Dermis microvascular lymphatic vessel endothelial cell (primary cell): ENCODE measurements at regions not wholly inside any gene's neighbourhood (a gene's known extent, or its start where the extent isn't known, plus 50 kb on each side); places are given as distances from the start of the nearest gene placed in this dataset.
"Not testable (repeated sequence)": the region's sequence is repeated elsewhere in the genome, so short reads cannot be mapped to it uniquely, and the experiment has no call there.

ENCODE experiments used
- DNase-seq, 2 donors: peaks; one replicate each; pipeline versions ENCODE4 v3.0.0 to v3.0.0-alpha.2; 2010; ENCODE audit warnings: low read depth in 2 of 2

DNA sequence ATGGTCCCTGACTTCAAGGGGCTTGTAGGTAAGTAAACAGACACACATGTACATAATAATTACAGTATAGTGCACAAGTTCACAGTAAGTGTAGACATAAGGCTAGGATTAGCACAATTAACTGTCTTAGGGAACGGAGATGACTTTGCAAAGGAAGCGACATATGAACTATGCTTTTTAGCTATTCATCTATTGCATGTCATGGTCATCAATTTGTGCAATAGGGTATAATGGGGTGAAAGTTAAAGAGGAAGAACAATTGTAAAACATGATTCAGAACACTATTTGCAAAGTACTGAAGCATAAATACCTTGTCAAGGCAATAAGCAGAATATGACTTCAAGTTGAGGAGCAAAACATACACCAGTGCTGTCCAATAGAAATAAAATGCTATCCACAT, 112.3 kb upstream of the SLC8A1 start:
- DNase-seq: no peak

DNA sequence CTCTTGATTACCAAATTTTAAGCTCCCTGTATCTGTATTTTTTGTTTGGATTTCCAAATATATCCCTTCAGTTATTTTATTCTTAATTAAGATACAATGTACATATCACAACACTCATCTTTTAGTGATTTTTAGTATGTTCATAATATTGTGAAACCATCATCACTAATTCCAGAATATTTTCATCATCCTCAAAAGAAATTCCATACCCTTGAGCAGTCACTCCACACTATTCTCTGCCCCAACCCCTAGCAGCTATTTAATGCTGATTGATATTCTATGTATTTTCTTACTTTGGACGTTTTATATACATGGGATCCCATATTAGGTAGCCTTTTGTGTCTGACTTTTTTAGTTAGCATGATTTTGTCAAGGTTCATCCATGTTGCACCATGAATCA, 127.4 kb upstream of the SLC8A1 start:
- DNase-seq: no peak

DNA sequence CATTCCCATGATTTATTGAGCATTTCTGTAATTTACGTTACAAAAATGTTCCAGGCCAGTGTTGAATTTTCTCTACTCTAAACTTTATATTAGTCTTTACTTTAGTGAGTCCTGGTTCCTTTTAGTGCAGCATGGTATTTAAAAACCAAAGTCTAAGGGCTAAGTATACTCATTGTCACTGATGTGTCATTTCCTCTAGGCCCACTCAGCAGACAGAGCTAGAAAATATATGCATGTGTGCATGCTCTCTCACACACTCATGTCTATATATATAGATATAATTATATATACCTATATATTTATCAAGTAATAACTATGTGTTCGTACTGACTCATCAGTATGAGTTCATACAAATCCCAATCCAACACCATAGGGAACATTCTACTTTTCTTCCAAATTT, 132.5 kb upstream of the SLC8A1 start:
- DNase-seq: no peak

DNA sequence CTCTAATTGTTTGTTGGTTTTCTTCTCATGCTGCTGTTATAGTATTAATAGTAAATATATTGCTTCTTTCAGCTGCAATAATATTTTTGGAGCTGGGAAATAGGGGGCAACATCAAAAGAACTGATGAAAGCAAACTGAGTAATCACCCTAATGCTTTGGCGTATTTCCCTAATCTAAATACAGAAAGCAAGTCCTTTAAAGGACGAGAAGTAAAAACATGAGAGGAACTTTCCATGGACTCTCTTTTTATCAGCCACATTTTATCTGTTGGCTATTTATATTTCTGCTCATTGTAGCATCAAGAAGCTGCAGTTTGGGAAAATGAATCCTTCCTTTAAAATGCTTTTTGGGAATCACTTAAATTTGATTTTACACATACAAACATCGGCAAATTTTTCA, 139.9 kb upstream of the SLC8A1 start:
- DNase-seq: no peak

DNA sequence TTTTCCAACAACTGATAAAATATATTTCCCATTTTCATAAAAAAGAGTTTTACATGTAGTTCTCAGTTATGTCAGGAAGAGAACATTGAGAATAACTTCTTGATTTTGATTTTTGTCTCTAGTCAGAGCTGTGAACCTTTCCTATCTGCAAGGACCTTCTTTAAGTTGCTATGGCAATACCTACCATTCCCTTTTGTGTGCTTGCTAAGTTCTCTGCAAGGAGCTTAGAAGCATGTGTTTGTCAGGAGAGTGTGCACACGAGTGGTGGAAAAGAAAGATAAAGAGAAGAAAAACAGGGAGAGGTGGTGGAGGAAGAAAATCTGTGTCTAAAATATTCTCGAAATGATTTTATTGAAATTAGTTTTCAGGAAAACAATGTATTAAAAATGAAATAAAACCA, 140.3 kb upstream of the SLC8A1 start:
- no peak for DNase-seq

DNA sequence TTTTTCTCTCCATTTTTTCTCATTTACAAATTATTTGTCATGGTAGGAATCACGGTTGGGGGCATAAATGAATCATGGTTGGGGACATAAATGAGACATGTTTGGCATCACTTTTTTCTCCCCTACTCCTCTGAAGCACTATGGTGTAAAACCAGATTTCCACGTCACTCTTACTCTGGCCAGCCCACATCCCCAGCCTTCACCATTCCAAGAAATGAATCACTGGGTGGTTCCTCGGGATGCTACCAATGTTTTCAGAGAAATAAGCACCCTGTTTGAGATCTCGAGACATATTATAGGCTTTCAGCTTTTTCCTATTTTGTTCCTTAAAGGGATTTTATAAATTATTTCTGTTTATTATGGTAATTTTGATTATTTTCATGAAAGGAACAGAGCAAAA, 155.0 kb upstream of the SLC8A1 start:
- no peak for DNase-seq

DNA sequence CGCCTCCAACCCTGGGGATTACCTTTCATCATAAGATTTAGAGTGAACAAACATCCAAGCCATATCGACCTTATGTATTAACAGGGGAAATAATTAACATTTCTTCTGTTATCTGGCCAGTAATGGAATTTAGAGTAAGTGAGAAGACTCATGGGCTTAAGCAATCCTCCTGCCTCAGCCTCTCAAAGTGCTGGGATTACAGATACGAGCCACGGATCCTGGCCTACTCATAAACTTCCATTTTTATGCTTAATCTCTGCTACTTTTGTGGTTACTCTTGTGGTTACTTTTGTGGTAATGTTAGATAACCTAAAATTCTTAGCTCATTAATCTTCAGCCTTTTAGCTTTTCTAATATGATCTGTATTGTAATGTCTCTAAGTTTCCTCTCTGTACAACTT, 159.3 kb upstream of the SLC8A1 start:
- no peak for DNase-seq

DNA sequence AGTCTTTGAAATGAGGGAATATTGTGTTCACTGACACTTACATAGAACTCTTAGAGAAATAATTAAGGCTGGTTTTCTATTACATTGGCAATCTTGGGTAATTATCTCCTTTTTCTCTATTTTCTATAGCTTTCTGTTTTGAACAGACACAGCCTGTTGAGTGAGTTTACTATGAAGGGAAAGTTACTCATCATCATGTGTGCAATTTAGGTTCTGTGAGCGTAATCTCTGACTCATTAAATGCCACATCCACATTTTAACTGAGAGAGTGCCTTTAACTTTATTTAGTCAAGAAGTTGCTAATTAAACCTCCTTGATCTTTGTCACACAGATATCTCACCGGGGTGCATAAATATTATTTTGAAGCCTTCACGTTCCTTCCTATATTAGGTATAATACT, 174.0 kb upstream of the SLC8A1 start:
- no peak for DNase-seq

DNA sequence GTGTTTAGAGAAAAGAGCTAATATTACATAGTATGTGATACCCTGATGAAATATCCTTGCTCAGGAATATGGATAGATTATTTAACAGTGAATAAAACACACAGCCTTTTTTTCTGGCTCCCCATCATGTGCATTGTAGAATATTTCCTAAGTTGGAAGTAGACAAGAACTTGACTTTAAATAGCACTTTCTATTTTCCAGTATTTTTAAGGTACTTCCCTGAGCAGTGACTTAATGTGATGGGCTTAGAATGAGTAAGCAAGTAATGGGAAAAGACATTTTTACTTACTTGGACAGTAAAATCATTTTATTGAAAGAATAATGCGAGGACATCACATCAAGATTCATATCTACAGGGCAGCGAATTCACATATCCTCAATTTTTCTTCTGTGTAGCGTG, 176.7 kb upstream of the SLC8A1 start:
- no peak for DNase-seq

DNA sequence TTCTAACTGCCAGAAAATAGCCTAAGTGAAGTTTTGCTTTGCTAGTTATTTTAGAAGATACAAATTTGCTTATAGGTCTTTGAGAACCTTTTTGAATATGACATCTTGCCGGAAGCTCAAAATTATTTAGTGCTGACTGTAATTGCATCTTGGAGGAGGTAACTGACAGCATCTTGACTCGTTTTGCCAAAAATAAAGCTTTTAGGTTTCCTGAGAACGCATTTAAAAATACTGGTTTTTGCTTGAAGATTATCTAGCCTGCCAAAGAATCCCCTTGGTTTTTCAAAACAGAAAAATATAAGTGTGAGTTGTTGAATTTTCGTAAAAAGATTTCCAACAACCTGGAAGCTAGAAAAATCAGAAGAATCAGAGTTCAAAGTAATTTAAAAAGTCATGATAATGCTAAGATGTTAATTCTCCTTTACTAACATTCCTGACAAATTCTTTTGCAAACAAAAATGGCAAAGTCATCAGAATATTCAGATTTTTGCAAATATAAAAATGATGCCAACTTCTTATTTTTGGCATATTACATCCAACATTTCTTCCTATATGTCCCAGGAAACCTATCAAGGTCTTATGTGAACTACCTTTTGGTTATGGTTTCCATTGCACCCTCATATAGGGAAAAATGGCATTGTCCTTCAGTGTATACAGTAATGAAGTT, 178.0 kb upstream of the SLC8A1 start:
- DNase-seq: no peak

DNA sequence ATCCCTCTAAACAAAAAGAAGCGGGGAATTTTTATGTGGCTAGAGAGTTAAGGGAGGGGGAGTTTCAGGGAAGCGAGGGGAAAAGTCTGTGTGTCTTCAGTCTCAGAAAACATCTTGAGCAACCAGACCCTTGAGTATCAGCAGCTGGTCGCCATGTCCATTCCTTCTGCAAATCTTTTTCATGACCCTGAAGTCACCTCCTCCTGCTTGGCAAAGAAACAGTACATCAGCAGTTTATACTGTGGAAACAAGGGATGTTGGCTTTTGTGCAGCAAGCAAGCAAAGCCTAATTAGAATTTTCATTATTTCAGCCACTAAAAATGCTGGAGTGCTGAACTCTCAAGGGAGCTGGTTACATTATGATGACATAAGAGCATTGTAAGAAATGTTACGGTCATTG, 187.4 kb upstream of the SLC8A1 start:
- no peak for DNase-seq

DNA sequence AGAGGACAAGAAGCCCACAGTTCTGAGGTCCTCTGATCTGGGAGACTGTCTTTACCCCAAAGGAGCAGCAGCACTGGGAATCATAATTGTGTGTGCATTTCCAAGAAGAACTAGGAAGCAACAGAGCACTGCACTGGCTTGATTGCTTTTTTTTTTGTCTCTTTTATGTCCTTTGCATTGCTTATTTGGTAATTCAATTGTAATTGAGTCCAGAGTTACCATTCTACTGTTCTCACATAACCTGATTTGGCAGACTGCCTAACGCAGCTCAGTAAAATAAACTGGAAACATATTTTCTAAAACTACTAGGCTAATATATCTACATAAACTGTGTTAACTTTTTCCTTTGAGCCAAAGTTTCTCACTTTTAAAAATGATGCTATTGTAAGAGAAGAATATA, 190.3 kb upstream of the SLC8A1 start:
- DNase-seq: no peak

DNA sequence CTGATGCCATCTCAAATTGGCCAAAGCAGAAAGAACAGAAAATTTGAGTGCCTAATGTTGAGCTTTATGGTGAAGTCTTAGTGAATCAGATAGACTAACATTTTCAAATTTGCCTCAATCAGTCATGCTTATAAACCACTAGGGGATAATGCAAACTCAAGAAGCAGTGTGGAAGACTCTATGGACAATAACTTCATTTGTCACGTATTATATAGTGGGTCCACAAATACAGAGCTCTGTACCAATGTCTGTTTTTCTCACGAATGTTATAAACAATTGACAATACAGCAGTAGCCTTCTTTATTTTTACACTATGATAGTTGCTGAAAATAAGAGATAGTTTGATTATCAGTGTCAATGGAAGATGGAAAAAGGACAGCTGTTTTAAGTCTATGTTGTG, 190.8 kb upstream of the SLC8A1 start:
- DNase-seq: no peak

DNA sequence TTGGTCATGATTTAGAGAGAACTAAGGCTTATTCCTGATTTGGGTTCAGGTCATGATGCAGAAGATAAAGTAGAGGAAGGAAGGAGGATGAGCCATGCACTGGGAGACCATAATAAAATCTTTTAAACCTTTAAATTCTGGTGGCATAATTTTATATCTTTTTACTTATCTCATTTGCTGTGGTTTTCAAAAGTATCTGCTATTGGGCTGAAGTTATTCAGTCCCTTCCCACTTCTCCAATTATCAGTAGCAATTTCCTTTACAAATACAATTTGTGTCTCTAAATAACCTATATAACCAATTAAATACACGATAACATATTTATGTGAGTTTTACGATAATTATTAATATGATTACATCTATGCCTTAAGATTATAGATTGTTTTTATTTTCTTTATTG, 194.8 kb upstream of the SLC8A1 start:
- no peak for DNase-seq

DNA sequence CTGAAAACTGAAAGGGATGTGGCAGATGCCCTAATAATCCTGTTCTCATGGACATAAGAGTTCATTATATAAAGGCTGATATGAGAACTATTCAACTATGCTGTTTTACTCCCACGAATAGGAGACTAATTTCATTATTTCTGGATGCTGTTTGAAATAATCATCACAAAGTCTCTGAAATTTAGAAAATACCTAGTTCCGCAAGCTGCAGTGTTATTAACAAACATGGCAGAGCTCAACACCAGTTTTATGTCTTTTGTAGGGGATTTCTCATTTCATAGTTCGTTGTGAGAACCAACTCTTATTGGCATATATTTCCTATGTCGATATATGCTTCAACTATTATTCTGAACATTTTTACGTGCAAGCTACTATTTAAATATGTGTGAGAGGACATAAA, 200.3 kb upstream of the SLC8A1 start:
- DNase-seq: no peak

DNA sequence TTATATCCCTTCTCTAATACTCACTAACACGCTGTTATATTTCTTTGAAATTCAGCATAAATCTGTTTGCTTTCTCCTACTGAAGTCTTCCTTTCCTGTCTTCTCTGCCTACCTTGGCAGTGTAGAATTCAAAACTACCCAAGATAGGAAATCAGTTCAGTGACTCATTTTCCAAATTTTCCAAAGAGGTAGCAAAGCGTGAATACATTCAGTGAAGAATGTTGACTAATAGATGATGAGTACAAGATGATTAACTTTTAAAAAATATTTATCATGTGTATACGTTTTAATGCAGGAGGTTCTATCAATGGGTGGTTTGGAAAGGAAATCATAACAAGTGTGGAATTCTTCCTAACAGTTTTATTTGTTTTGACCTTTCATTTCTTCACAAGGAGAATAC, 201.9 kb upstream of the SLC8A1 start:
- DNase-seq: no peak

DNA sequence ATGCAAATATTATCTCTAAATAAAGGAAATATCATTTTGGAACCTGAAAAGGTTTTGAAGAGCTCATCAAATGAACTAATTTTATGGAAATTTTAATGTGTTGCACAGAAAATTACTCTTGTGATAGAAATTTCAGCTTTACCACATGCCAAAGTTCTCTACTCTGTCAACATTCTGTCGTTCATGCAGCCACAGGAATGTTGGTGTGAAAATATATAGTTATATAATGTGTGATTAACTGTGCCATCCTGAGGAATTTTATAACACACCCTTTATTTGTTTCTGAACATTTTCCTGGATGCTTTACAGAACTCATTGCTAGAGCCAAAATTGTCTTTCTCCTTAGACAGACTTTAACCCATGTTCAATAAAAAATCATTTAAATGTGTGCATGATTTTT, 202.5 kb upstream of the SLC8A1 start:
- no peak for DNase-seq

DNA sequence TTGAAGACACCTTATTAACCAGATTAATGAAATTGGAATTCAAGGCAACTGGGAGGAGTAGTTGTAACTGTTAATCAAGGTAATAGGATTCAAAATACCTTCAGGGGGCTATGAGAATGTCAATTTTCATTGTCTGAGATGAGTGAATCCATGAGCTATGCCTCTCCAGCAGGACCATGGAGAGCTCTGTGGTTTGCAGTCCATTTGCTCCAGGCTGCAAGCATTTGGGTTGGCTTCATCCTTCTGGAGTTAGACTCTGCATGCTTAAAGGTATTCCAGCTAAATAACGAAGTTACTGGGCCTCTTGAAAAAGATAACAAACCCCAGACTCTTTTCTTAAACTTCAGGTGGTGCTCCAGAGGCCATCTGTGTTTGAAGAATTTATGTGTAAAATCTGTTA, 207.1 kb upstream of the SLC8A1 start:
- no peak for DNase-seq

DNA sequence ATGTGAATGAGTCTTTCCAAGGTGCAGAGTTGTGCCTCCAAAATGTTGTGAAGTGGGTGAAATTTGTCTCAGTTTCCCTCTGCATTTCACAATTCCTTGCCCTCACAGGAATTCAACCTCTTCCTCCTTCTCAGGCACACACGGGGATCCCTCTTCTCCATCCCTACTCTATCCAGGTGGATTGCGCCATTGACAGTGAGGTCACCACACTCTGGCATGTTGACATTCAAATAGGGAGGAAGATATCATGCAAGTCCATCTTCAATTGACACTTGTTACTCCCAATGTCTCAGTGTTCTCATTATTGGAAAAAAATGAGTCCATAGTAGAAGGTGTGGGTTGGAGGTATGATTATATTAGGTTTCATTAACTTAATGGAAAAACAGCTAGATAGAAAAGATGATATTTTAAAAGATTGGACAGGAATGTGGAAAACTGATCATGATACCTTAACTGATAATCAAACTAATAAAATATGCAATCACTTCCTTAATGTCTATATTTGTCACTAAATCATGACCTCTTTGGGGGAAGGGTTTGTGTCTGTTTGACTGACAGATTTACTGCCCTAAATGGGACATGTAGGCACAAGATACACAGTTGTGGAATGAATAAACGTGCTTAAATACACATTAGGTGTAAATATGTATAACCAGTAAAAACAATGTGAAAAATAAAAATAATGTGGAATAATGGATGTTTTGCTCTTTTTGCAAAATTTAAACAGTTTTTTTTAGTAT, 213.8 kb upstream of the SLC8A1 start:
- no peak for DNase-seq

DNA sequence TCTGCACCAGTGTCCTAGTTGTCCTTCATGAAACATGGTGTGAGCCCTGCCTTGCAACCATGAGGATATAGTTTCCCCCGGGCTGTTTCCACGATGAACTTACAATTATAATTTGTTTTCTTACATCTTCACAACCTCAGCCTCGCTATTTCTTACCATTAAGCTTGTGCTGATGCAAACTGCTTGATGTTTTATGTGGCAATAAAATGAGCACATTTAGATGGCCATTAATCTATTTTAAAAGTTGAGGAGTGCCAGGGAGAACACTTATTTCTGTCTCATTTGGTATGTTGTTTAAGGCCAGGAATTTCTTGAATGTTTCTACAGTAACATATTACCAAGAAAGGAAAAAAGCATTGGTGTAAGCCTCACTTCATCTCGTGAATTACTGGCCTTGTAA, 214.5 kb upstream of the SLC8A1 start:
- no peak for DNase-seq

DNA sequence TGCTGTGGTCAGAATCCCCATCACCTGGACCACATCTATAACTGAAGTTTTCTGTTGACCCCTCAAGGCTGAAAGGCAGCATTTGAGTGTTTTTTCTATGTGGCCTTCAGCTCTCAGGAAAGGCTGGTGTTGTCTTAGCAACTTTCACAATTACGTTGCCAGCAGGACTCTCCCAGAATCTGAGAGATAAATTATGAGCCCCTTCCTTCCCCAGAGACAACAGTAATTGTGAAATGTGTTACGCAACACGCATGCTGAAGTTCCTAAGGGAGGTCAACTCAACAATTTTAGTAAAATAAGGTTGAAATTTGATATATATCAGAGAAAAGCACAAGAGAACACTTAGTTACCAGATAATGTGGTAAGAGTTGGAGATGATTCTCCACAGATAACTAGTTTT, 216.5 kb upstream of the SLC8A1 start:
- no peak for DNase-seq

DNA sequence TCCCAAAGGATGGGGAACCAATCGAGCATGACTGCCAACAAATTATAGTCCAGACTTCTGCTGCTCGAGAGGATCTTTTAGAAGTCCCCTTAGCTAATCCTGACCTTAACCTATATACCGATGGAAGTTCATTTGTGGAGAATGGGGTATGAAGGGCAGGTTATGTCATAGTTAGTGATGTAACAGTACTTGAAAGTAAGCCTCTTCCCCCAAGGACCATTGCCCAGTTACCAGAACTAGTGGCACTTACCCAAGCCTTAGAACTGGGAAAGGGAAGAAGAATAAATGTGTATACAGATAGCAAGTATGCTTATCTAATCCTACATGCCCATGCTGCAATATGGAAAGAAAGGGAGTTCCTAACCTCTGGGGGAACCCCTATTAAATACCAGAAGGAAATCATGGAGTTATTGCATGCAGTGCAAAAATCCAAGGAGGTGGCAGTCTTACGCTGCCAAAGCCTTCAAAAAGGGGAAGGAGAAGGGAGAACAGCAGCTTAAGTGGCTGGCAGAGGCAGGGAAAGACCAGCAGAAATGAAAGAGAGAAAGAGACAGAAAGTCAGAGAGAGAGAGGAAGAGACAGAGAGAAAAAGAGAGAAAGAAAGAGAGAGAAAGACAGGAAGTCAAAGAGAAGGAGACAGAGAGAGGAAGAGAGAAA, 224.4 kb upstream of the SLC8A1 start:
- not testable (repeated sequence) for DNase-seq

DNA sequence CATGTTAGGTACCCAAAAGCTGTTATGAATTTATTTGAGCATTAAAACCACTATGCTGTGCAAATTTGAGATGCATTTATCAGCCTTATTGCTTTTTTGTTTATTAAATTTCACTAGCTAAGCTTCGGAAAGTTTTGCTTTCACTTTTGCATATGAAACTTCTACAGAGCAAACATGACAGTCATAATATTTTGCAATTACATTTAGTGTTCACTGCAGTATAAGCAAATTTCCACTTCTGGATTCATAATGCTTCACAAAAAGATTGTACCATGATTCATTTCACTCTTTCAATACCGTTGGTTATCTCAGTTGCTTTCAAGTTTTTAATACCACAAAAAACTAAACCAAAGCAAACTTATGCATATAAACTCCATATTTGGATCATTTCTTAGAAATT, 228.7 kb upstream of the SLC8A1 start:
- no peak for DNase-seq
